T-helper 9 cell (primary cell): ENCODE measurements at regions not wholly inside any gene's neighbourhood (a gene's known extent, or its start where the extent isn't known, plus 50 kb on each side); places are given as distances from the start of the nearest gene placed in this dataset.
"Not testable (repeated sequence)": the region's sequence is repeated elsewhere in the genome, so short reads cannot be mapped to it uniquely, and the experiment has no call there.

Source experiments
- DNase-seq: peaks from one replicate; pipeline ENCODE4 v3.0.0-alpha.2; 2020

GRCh38 chr11:69869311-69869939 lies 50.2 kb upstream of the FGF3 start:
- DNase-seq, result no peak

GRCh38 chr11:69870766-69871165 lies 51.5 kb upstream of the FGF3 start:
- no peak for DNase-seq

DNA sequence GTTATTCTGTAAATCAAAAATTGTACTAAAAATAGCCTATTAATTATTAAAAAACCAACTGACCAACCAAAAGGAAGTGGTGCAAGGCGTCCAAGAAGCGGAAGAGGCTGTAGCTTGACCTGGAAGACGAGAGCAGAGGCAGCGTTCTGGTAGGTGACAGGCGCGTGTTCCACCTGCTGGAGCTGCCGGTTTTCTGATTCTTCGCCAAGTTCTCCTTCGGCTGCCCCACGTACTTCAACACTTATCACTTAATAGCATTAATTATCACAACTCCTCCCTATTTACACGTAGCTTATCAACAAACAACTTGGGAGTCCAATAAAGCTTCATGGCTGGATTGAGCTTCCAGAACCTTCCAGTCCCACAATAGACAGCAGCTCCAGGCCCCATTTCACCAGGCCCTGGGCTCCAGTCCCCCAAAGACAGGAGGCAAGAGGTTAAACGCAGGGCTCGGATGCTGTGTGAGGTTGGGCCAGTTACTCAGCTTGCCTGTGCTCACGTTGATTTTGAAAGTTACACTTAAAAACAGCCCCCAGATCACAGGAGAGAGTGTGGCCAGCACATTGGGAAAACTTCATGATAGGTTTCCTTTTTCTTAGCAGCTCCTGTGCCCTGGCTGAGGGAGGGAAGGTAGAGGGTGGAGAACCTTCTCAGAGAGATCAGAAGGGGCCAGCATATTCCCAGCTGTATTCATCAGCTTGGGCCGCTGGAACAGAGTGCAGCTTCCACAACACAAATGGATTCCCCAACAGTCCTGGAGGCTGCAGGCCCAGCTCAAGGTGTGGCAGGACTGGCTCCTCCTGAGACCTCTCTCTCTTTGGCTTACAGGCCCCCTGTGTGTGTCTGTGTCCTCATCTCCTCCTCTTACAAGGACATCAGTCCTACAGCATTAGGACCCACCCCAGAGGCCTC lies 54.2 kb upstream of the FGF3 start:
- no peak for DNase-seq

- no peak for DNase-seq
Observed at GRCh38 chr11:69874178-69874983, 55.2 kb upstream of the FGF3 start.

GRCh38 chr11:69874984-69875624 lies 55.9 kb upstream of the FGF3 start:
- DNase-seq, result no peak

DNA sequence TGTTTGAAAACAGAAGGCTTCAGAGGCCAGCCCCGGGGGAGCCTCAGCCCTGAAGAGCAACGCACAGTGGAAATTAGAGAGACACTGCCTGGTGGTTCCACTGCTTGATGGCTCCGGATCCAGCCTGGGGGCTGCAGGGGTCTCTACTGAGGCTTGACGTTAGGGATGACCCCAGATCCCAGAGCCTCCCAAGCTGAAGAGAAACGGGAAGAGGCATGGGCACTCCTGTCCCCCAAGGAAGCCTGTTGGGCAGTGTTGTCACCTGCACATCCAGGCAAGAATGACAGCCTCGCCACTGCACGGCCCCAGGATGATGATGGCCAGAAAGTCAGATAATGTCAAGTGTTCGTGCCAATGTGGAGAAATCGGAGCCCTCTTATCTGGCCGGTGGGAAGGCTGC lies 56.8 kb upstream of the FGF3 start:
- DNase-seq, result no peak

GRCh38 chr11:69877235-69877634 lies 58.0 kb upstream of the FGF3 start:
- no peak for DNase-seq

- DNase-seq, result not testable (repeated sequence)
Observed at GRCh38 chr11:69877704-69878103, 58.5 kb upstream of the FGF3 start.

DNA sequence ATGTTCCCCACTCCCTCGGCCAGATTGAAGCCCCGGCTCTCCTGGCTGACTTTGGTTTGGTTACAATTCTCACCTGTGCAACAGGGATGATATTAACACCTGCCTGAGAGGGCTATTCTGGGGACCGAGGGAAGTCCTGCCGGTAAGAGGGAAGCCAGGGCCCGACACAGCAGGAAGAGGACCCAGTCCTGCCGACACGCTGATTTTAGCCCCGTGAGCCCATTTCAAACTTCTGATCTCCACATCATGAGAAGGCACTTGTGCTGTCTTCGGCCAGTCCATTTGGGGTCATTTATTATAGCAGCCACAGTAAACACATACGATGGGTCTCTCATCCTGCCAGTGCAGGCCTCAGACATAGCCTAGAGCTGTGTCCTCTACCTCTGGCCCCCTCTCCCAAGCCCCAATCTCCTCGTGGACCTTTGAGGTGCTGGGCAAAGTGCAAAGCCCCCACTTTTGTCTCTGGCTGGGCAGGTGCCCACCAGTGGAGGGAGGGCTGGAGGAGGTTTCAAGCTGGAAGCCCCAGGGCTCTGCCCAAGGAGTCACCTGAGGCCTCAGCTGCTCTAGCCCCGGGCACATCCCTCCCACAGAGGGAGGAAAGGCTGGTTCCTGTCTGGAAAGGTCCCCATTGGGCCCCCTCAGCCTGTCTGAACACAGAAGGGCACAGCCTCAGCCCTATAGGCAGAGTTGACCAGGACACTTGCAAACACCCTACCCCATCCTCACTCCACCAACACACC lies 59.1 kb upstream of the FGF3 start:
- no peak for DNase-seq

DNA sequence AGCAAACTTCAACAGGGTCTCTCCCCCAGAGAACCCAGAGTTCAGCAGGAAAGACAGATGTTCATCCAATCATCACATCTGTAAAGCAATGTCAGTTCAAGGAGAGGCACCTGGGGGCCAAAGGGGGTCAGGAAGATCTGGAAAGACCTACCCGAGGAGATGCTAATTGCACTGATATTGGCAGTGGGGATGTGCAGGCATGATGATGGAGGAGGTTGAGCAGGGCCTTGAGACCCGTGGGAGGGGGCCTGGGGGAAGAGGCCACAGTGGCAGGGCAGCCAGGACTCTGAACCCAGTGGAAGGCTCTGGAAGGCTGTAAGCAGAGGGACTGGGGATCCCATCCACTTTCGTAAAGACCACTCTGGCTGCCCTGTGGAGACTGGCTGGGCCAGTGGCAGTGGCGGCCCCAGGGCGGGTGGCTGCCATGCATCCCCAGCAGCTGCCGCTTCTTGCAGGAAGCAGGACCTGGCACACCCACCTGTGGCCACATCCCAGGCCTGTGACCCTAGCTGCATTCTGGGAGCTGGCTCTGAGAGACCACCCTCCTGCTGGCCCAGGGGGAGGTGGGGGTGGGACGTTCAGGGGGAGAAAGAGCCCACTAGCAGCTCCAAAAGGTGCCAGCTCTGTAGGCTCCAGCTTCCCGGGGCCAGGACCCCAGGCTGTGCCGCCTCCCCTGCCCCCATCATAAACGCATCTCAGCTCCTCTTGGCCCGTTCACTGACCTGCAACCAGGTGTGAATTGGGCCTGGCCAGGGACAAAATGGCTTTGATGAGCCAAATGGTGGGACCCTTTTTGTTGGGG lies 59.9 kb upstream of the FGF3 start:
- no peak for DNase-seq

GRCh38 chr11:69879729-69880005 lies 60.5 kb upstream of the FGF3 start:
- DNase-seq, result no peak

GRCh38 chr11:69880041-69880825 lies 61.0 kb upstream of the FGF3 start:
- DNase-seq, result no peak

- no peak for DNase-seq
Observed at GRCh38 chr11:69880826-69881445, 61.7 kb upstream of the FGF3 start.

DNA sequence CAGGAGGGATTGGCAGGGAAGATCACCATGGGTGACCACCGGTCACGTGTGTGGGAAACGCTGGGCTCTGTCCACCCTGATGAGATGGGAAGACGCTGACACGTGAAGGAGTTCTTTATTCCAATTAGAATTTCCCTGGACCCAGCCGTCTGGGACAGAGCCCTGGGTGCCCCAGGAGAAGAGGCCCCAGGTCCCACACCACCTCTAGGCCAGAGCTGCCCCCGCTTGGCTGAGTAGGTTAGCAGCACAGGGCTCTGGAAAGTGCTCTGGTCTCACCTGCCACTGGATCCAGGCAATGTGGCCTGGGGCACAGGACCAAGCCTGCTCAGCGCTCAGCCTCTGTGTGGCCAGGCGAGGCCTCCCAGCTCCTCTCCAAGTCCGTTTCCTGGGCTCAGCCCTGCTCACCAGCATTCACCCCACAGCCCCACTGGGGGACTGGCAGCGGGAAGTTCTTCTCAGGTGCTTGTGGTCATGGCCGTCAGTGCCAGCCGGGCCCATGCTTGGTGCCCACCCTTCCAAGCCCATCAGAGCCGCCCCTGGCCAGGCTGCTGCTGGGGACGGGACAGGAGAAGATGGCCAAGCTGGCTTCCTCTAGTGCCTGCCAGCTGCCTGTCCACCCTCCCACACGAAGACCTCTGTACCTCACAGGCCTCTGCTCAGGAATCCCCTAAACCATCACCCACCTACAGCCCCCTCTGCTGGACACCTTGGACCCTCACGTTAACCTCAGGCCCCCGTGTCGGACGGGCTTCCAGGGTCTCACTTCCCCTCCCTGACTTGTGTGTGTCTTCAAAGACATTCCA lies 62.5 kb upstream of the FGF3 start:
- DNase-seq, result no peak

- no peak for DNase-seq
Observed at GRCh38 chr11:69882270-69882608, 63.0 kb upstream of the FGF3 start.

- no peak for DNase-seq
Observed at GRCh38 chr11:69883292-69884255, 64.4 kb upstream of the FGF3 start.

DNA sequence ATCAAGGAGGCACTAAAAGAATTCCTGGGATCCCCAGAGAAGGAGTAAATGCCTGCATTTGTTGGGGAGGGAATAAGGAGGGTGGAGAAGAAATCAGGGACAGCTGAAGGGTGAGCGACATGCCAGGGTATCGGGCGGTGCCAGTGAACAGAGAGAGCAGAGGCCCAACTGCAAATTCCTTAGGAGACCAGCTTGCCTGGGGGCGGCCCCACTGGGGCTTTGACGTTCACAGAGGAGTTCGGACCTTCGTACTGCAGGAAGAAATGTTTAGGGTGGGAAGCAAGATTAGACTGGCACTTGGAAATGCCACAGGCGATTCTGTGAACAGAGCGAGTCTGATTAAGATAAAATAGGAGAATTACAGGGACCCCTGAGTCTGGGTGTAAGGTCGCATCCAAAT lies 65.1 kb upstream of the FGF3 start:
- no peak for DNase-seq

DNA sequence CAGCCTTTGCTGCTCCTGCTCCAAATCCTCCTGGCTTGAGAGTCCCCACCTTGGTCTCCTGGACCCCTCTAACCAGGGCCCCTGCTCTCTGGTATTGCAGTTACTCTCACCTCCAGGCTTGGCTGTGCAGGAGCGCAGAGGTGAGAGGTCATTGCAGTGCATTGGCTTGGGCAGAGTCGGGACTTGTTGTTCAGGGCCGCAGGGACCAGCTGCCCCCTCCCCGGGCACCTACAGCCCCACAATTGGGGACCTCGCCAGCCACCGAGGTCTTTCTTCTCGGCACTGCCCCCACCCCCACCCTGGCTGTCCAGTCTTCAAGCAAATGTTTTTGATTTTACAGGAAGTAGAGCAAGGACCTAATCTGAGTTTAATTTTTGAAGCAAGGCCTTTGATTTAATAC lies 65.5 kb upstream of the FGF3 start:
- no peak for DNase-seq
